Natural killer cell (primary cell): ENCODE measurements at regions not wholly inside any gene's neighbourhood (a gene's known extent, or its start where the extent isn't known, plus 50 kb on each side); places are given as distances from the start of the nearest gene placed in this dataset.

Experiments used
- ATAC-seq, 3 donors: fragments of 150-1000 bp in 2 of 3; fragments of 200-7000 bp in 1 of 3; cut with Tn5 transposase; 1 replicate in 1 of 3; 2 replicates in 2 of 3; pipeline ENCODE4 v1.10.0; 2021; ENCODE audit warnings: mild to moderate bottlenecking in 2 of 3, moderate library complexity in 2 of 3
- DNase-seq, 2 donors: peaks; one replicate each; pipeline versions ENCODE4 v3.0.0 to v3.0.0-alpha.2; 2013 to 2021; ENCODE audit warnings: mixed read lengths in 1 of 2
- H3K27ac ChIP-seq: one replicate; pipeline ENCODE4 v1.5.1; 2013; ENCODE audit warnings: mild to moderate bottlenecking, low read length
- H3K27me3 ChIP-seq: one replicate; pipeline ENCODE4 v1.6.1; 2013; ENCODE audit warnings: low read length; ENCODE audit not compliant: control insufficient read depth, insufficient read depth
- H3K36me3 ChIP-seq: one replicate; pipeline ENCODE4 v1.6.1; 2013; ENCODE audit warnings: low read length; ENCODE audit not compliant: control insufficient read depth, insufficient read depth
- H3K4me1 ChIP-seq: one replicate; pipeline ENCODE4 v1.6.1; 2013; ENCODE audit warnings: low read length; ENCODE audit not compliant: control insufficient read depth, insufficient read depth
- H3K4me3 ChIP-seq: one replicate; pipeline ENCODE4 v1.5.1; 2013; ENCODE audit warnings: low read length
- H3K9me3 ChIP-seq: one replicate; pipeline ENCODE4 v1.6.1; 2013; ENCODE audit warnings: low read length; ENCODE audit not compliant: control insufficient read depth, insufficient read depth
- H3K27ac Mint-ChIP-seq, 2 donors: one replicate each; pipeline ENCODE4 v1.8.0; 2022; ENCODE audit warnings: mild to moderate bottlenecking in 2 of 2, mixed read lengths in 2 of 2, moderate library complexity in 1 of 2
- H3K27me3 Mint-ChIP-seq, 2 donors: one replicate each; pipeline ENCODE4 v1.8.0; 2022; ENCODE audit warnings: low read depth in 2 of 2, mixed read lengths in 2 of 2
- H3K36me3 Mint-ChIP-seq: one replicate; pipeline ENCODE4 v1.8.0; 2022; ENCODE audit warnings: mixed read lengths
- H3K4me1 Mint-ChIP-seq, 2 donors: one replicate each; pipeline ENCODE4 v1.8.0; 2022; ENCODE audit warnings: mixed read lengths in 2 of 2
- H3K4me3 Mint-ChIP-seq: one replicate; pipeline ENCODE4 v1.8.0; 2022; ENCODE audit warnings: mild to moderate bottlenecking, moderate library complexity, mixed read lengths
- H3K9me3 Mint-ChIP-seq, 2 donors: one replicate each; pipeline ENCODE4 v1.8.0; 2022; ENCODE audit warnings: mixed read lengths in 2 of 2
- WGBS: methylation state at CpG from one replicate; pipeline ENCODE4 v1.1.7; 2013; ENCODE audit warnings: missing lambda C conversion rate; ENCODE audit not compliant: insufficient coverage; 5-methylcytosine and 5-hydroxymethylcytosine counted together
- intact Hi-C: fragments of 100-400 bp; cut with micrococcal nuclease; formaldehyde crosslinking; loops from one replicate; pipeline ENCODE4 v1.14.2; 2022
- TF ChIP-seq, protein P1 (sequence below): fragments of 200-600 bp; IDR thresholded peaks from one replicate; pipeline ENCODE4 v1.8.0; 2022; ENCODE audit warnings: antibody characterized with exemption

DNA sequence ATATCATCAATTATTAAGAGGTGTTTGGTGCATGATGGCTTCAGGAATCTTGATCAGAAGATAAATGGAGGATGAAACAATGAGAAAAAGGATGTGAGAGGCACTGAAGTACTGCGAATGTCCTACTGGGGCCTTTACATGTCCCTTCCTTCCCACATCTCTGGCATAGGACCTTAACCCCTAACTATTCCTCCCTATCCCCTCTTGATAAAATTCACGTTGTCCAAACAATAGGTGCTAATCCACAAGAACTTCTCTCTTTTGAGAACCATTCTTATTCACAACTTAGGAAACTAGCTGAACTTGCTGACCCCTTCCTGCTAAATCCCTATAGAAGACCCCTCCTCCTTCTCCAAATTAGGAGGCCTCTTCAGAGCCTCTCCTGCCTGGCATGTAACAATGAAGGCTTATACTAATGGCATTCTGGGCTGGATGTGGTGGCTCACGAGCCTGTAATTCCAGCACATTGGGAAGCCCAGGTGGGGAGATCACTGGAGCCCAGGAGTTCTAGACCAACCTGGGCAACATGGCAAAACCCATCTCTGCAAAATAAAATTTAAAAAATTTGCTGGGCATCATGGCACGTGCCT, 276.5 kb upstream of the SMARCA2 start:
- 62% methylated on average over 4 of the region's 4 CpGs for WGBS
- TF ChIP-seq, protein P1, sequence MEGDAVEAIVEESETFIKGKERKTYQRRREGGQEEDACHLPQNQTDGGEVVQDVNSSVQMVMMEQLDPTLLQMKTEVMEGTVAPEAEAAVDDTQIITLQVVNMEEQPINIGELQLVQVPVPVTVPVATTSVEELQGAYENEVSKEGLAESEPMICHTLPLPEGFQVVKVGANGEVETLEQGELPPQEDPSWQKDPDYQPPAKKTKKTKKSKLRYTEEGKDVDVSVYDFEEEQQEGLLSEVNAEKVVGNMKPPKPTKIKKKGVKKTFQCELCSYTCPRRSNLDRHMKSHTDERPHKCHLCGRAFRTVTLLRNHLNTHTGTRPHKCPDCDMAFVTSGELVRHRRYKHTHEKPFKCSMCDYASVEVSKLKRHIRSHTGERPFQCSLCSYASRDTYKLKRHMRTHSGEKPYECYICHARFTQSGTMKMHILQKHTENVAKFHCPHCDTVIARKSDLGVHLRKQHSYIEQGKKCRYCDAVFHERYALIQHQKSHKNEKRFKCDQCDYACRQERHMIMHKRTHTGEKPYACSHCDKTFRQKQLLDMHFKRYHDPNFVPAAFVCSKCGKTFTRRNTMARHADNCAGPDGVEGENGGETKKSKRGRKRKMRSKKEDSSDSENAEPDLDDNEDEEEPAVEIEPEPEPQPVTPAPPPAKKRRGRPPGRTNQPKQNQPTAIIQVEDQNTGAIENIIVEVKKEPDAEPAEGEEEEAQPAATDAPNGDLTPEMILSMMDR = no peak
- Mint-ChIP-seq H3K36me3 (no peaks in the 10 kb centered on the region), H3K27me3 (peaks cover 0 to 3% of the 10 kb centered on the region in 2 donors), H3K4me3 (no peak overlapping the region), H3K27ac (no peak overlapping the region), H3K4me1 (no peaks in the 10 kb centered on the region), H3K9me3 (peaks cover 0 to 3% of the 10 kb centered on the region in 2 donors)
- intact Hi-C loops = no loop called here
- no peaks in the 10 kb centered on the region for H3K27me3 ChIP-seq
- ATAC-seq = no peak
- H3K36me3 ChIP-seq = no peaks in the 10 kb centered on the region
- DNase-seq = no peak
- no peaks in the 10 kb centered on the region for H3K9me3 ChIP-seq
- no peak overlapping the region for H3K27ac ChIP-seq
- H3K4me1 ChIP-seq = no peaks in the 10 kb centered on the region
- no peak overlapping the region for H3K4me3 ChIP-seq

DNA sequence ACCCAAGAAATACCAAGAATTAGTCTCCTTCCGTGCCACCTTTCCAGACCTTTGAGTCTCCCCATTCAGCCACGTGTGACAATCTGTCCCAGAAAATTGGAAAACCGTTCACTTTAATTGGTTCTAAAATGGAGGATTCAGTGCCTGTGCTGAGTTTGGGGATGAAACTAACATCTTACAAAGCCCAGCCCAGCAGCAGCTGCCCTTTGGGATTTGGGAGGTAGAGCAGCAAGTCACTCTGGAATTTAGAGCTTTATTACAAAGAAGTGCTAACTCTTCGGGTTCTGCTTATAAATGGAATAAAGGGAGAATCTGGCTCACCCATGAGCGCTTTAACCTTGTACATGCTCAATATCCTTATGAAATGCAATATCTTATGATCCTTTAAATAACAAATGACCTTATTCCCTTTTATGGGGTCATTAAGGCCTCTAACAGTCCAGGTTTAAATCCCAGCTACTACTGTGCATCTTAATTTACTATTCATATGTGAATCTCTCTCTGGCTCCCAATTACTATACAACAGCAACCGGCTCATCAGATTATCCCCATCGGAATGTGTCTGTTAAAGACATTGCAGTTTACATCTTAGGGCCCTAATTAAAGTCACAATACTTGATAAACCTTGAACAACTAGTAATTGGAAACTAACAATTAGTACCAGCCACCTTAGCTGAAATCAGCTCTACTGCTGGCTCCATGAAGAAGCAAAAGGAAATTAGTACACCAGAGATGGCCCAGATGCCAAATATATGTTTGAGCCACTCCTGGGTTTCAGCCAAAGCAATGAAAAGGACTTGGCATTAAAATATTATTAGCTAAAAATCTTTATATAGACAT, 271.8 kb upstream of the SMARCA2 start:
- no peak overlapping the region for H3K4me3 Mint-ChIP-seq
- H3K4me1 ChIP-seq = no peaks in the 10 kb centered on the region
- H3K4me1 Mint-ChIP-seq = no peaks in the 10 kb centered on the region
- no peaks in the 10 kb centered on the region for H3K27me3 ChIP-seq
- H3K36me3 ChIP-seq = no peaks in the 10 kb centered on the region
- H3K27me3 Mint-ChIP-seq = peaks cover 0 to 3% of the 10 kb centered on the region in 2 donors
- 85% methylated on average over 7 of the region's 7 CpGs for WGBS
- no peaks in the 10 kb centered on the region for H3K36me3 Mint-ChIP-seq
- DNase-seq = no peak
- TF ChIP-seq, protein P1 = no peak
- intact Hi-C loops = no loop called here
- H3K4me3 ChIP-seq = no peak overlapping the region
- H3K27ac Mint-ChIP-seq = no peak overlapping the region
- ATAC-seq = no peak
- no peaks in the 10 kb centered on the region for H3K9me3 ChIP-seq
- peaks cover 0 to 3% of the 10 kb centered on the region in 2 donors for H3K9me3 Mint-ChIP-seq
- H3K27ac ChIP-seq = no peak overlapping the region

DNA sequence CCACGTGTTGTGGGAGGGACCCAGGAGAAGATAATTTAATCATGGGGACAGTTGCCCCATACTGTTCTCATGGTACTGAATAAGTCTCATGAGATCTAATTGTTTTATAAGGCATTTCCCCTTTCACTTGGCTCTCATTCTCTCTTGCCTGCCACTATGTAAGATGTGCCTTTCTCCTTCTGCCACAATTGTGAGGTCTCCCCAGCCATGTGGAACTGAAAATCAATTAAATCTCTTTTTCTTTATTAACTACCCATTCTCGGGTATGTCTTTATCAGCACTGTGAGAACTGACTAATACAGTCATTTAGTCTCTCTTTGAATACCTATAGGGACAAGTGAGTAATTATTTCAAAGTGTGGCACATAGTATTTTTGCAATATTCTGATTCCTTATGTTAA, 269.2 kb upstream of the SMARCA2 start:
- H3K4me1 Mint-ChIP-seq = no peaks in the 10 kb centered on the region
- H3K4me3 ChIP-seq = no peak overlapping the region
- H3K27me3 ChIP-seq = no peaks in the 10 kb centered on the region
- H3K36me3 Mint-ChIP-seq = no peaks in the 10 kb centered on the region
- TF ChIP-seq, protein P1 = no peak
- H3K36me3 ChIP-seq = no peaks in the 10 kb centered on the region
- peaks cover 0 to 5% of the 10 kb centered on the region in 2 donors for H3K27me3 Mint-ChIP-seq
- DNase-seq (no peak), ATAC-seq (no peak)
- H3K27ac Mint-ChIP-seq = no peak overlapping the region
- WGBS = 100% methylated on average over 1 of the region's 2 CpGs
- H3K27ac ChIP-seq = no peak overlapping the region
- no peaks in the 10 kb centered on the region for H3K9me3 ChIP-seq
- H3K9me3 Mint-ChIP-seq = peaks cover 2% of the 10 kb centered on the region in 2 donors
- intact Hi-C loops = no loop called here
- H3K4me1 ChIP-seq = no peaks in the 10 kb centered on the region
- no peak overlapping the region for H3K4me3 Mint-ChIP-seq
